KMS-11 (cell line): ENCODE measurements at regions not wholly inside any gene's neighbourhood (a gene's known extent, or its start where the extent isn't known, plus 50 kb on each side); places are given as distances from the start of the nearest gene placed in this dataset.

Experiments used
- H2AFZ ChIP-seq: fragments of 200-600 bp; sonication (generic); 2 replicates; pipeline ENCODE4 v1.6.1; 2016; ENCODE audit warnings: antibody characterized with exemption, mixed run types, low read depth
- H3K27ac ChIP-seq: fragments of 200-600 bp; sonication (generic); 2 replicates; pipeline ENCODE4 v1.6.1; 2016; ENCODE audit warnings: mild to moderate bottlenecking, mixed run types
- H3K27me3 ChIP-seq: fragments of 200-600 bp; sonication (generic); 2 replicates; pipeline ENCODE4 v1.6.1; 2017; ENCODE audit warnings: mild to moderate bottlenecking, low read depth, mixed run types, moderate library complexity; ENCODE audit not compliant: insufficient read depth
- H3K36me3 ChIP-seq: fragments of 200-600 bp; sonication (generic); 2 replicates; pipeline ENCODE4 v1.6.1; 2017; ENCODE audit warnings: mild to moderate bottlenecking, mixed run types; ENCODE audit not compliant: insufficient read depth
- H3K4me1 ChIP-seq: fragments of 200-600 bp; sonication (generic); 2 replicates; pipeline ENCODE4 v1.6.1; 2016; ENCODE audit warnings: mild to moderate bottlenecking, low read depth, mixed run types; ENCODE audit not compliant: poor library complexity, severe bottlenecking
- H3K4me2 ChIP-seq: fragments of 200-600 bp; sonication (generic); 2 replicates; pipeline ENCODE4 v1.7.0; 2016; ENCODE audit warnings: mild to moderate bottlenecking, mixed run types
- H3K4me3 ChIP-seq: fragments of 200-600 bp; sonication (generic); IDR thresholded peaks from 2 replicates; pipeline ENCODE4 v1.6.1; 2017; ENCODE audit warnings: low read depth, low read length, mixed read lengths; ENCODE audit not compliant: insufficient read depth
- H3K79me2 ChIP-seq: fragments of 200-600 bp; sonication (generic); 2 replicates; pipeline ENCODE4 v1.6.1; 2016; ENCODE audit warnings: low read depth, mixed run types; ENCODE audit not compliant: insufficient read depth
- H3K9ac ChIP-seq: fragments of 200-600 bp; sonication (generic); 2 replicates; pipeline ENCODE4 v1.6.1; 2016; ENCODE audit warnings: mild to moderate bottlenecking, mixed run types
- H4K20me1 ChIP-seq: fragments of 200-600 bp; sonication (generic); 2 replicates; pipeline ENCODE4 v1.6.1; 2016; ENCODE audit warnings: mild to moderate bottlenecking, mixed run types; ENCODE audit not compliant: insufficient read depth
- TF ChIP-seq, protein P1 (sequence below): fragments of 200-600 bp; sonication (generic); conservative IDR thresholded peaks from 2 replicates; pipeline ENCODE4 v1.6.1; 2017; ENCODE audit warnings: low read depth, mild to moderate bottlenecking, antibody characterized with exemption, low read length, moderate library complexity, mixed read lengths

GRCh38 chr2:235113854-235114253 lies 162.0 kb downstream of the SH3BP4 start:
- H3K79me2 ChIP-seq, result no peaks in the 10 kb centered on the region
- H3K36me3 ChIP-seq, result no peaks in the 10 kb centered on the region
- H2AFZ ChIP-seq, result no peak overlapping the region
- no peaks in the 10 kb centered on the region for H3K4me1 ChIP-seq
- no peak overlapping the region for H3K9ac ChIP-seq
- no peaks in the 10 kb centered on the region for H4K20me1 ChIP-seq
- H3K27ac ChIP-seq, result no peak overlapping the region
- TF ChIP-seq, protein P1, sequence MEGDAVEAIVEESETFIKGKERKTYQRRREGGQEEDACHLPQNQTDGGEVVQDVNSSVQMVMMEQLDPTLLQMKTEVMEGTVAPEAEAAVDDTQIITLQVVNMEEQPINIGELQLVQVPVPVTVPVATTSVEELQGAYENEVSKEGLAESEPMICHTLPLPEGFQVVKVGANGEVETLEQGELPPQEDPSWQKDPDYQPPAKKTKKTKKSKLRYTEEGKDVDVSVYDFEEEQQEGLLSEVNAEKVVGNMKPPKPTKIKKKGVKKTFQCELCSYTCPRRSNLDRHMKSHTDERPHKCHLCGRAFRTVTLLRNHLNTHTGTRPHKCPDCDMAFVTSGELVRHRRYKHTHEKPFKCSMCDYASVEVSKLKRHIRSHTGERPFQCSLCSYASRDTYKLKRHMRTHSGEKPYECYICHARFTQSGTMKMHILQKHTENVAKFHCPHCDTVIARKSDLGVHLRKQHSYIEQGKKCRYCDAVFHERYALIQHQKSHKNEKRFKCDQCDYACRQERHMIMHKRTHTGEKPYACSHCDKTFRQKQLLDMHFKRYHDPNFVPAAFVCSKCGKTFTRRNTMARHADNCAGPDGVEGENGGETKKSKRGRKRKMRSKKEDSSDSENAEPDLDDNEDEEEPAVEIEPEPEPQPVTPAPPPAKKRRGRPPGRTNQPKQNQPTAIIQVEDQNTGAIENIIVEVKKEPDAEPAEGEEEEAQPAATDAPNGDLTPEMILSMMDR, result no peak
- H3K4me2 ChIP-seq, result no peak overlapping the region
- H3K27me3 ChIP-seq, result no peaks in the 10 kb centered on the region
- H3K4me3 ChIP-seq, result no peak overlapping the region

- Histone ChIP-seq H3K36me3 (no peaks in the 10 kb centered on the region), H3K9ac (no peak overlapping the region), H4K20me1 (no peaks in the 10 kb centered on the region), H3K79me2 (no peaks in the 10 kb centered on the region), H3K4me1 (no peaks in the 10 kb centered on the region), H3K27ac (no peak overlapping the region), H3K4me2 (no peak overlapping the region), H3K27me3 (no peaks in the 10 kb centered on the region), H3K4me3 (no peak overlapping the region), H2AFZ (no peak overlapping the region)
- TF ChIP-seq, protein P1, result no peak
These were observed 162.5 kb downstream of the SH3BP4 start for GRCh38 chr2:235114286-235114685.

DNA sequence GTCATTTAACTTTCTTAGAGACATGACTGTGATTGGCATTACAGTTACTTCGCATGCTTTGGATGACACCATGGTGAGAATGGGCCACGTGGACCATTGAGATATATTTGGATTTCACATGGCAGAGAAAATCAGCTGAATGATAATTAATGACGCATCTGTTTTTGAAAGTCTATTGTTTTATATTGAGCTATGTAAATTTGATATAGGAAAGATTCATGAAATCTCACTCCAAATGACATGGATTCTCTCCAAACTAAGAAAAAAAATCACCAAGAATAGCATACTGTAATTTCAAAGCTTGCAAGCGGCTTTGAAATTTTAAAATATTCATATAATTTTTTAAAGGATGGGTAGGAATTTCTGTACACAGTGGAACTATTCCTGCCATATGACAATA lies 163.7 kb downstream of the SH3BP4 start:
- Histone ChIP-seq H4K20me1 (no peaks in the 10 kb centered on the region), H3K27ac (no peak overlapping the region), H3K9ac (no peak overlapping the region)

GRCh38 chr2:235116885-235117492 lies 165.2 kb downstream of the SH3BP4 start:
- no peak overlapping the region for H2AFZ ChIP-seq
- no peak overlapping the region for H3K27ac ChIP-seq
- no peaks in the 10 kb centered on the region for H3K4me1 ChIP-seq
- no peaks in the 10 kb centered on the region for H3K79me2 ChIP-seq
- H3K4me2 ChIP-seq, result no peak overlapping the region
- H3K27me3 ChIP-seq, result no peaks in the 10 kb centered on the region
- H3K4me3 ChIP-seq, result no peak overlapping the region
- no peak overlapping the region for H3K9ac ChIP-seq
- H4K20me1 ChIP-seq, result no peaks in the 10 kb centered on the region
- H3K36me3 ChIP-seq, result no peaks in the 10 kb centered on the region
- TF ChIP-seq, protein P1, result peak; percentile 86

More for the DNA sequence above, 163.7 kb downstream of the SH3BP4 start:
- Histone ChIP-seq H3K79me2 (no peaks in the 10 kb centered on the region), H3K36me3 (no peaks in the 10 kb centered on the region), H3K4me1 (no peaks in the 10 kb centered on the region), H3K27me3 (no peaks in the 10 kb centered on the region), H2AFZ (no peak overlapping the region), H3K4me3 (no peak overlapping the region), H3K4me2 (no peak overlapping the region)
- TF ChIP-seq, protein P1, result no peak
